NCI-H345 (cell line): ENCODE measurements at regions not wholly inside any gene's neighbourhood (a gene's known extent, or its start where the extent isn't known, plus 50 kb on each side); places are given as distances from the start of the nearest gene placed in this dataset.

Experiments used
- DNase-seq: peaks from one replicate; lab custom pipeline; 2025; lab: John Stamatoyannopoulos, UW

DNA sequence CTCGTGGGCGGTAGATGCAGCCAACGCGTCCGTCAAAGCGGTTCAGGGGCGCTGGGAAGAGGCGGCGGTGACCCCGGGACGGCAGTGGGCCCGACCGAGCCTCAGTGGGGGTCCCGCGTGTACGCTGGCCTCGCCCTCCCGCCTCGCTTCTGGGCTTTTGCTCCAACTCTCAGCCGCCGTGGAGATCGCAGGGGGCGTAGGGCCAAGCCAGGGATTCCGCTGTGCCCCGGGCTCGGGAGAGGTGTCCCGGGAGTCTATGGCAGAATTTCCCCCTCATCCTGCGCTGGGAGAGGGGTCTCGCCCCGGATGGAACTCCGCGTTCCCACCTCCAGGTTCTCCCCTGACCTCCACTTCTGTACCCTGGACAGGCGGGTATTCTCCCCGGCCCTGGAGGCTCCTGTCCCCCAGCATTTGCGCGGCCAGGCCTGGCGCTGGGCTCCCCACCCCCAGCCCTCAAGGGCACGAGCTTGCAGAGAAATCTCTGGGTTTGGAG, 131.9 kb downstream of the MRPL36 start:
- DNase-seq: no peak

DNA sequence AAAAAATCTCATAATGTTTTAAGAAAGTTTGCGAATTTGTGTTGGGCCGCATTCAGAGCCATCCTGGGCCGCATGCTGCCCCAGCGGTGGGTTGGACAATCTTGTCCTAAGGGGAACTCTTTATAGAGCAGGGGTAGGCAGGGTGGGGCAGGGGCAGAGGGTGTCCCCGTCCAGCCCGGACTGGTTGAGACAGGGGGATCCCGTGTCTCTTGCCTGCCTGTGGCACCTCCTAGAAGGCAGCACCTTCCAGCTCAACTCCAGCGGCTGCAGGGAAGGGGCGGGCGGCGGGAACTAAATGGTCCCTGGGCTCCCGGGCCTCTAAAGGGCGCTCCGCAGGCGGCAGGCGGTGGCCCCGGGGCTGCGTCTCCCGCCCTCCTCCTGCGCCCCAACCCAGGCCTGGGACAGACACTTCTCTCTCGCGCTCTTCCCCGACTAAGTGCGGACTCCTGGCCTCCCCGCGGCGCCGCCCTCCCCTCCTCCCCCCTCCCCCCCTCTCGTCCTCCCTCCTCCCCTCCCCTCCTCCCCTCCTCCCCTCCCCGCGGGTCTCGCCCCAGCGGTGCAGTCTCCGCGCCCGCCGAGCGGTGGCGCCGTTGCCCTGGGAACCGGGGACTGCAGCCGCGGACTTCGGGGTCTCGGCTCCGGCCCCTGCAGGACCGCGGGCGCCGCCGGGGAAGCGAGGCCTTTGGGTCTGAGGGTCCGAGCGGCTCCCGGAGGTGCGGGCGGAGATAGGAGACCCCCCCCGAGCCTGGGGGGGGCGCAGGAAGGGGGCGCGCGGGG, 132.6 kb downstream of the MRPL36 start:
- peak; percentile 68 for DNase-seq

DNA sequence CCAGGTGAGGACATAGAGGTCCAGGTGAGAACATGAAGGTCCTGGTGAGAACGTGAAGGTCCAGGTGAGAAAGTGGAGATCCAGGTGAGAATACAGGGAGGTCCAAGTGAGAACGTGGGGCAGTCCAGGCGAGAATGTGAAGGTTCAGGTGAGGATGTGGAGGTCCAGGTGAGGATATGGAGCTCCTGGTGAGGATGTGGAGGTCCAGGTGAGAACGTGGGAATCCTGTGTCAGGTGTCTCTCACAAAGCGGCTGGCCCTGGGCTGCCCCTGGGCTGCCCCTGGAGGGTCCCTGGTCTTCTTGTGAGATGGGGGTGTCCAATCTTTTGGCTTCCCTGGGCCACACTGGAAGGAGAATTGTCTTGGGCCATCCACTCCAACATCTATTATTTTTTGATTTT, 133.4 kb downstream of the MRPL36 start:
- DNase-seq: no peak

DNA sequence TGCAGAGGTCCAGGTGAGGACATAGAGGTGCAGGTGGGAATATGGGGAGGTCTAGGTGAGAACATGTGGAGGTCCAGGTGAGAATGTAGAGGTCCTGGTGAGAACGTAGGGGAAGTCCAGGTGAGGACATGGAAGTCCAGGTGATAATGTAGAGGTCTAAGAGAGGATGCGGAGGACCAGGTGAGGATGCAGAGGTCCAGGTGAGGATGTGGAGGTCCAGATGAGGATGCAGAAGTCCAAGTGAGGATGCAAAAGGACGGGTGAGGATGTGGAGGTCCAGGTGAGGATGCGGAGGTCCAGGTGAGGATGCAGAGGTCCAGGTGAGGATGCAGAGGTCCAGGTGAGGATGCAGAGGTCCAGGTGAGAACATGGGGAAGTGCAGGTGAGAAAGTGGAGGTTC, 133.8 kb downstream of the MRPL36 start:
- no peak for DNase-seq

DNA sequence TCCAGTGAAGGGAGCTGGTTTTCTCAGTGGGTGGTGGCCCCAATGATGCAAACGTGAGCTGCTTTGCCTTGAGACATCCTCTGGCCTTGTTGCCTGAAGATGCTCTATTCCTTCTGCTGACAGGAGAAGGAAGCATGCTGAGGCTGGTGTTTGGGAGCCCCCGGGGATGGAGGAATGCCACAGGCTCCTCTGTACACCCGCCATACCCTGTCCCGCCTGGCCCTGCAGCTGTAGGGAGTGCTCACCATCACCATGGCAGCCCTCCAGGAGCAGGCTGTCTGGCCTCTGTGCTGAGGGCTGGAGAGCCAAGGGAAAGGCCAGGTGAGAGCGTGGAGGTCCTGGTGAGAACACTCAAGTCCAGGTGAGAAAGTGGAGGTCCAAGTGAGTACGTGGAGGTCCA, 134.4 kb downstream of the MRPL36 start:
- no peak for DNase-seq

DNA sequence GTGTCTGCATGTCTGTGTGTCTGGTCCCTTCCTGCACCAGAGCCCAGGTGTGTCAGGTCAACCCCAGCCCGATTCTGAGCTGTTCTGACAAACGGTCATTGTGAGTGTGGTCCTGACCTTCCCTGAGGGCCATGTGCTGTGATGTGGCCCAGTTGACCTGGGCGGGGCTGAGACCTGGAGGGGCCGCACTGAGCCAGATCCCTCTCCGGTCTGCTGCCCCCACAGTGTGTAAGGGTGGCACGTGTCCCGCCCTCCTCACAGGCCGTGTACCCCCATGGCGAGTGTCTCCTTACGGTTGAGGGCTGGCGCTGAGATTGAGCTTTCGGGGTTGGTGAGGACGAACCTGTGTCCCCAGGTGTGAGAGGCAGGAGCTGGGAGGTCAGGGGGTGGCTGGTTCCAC, 136.5 kb downstream of the MRPL36 start:
- DNase-seq: no peak

DNA sequence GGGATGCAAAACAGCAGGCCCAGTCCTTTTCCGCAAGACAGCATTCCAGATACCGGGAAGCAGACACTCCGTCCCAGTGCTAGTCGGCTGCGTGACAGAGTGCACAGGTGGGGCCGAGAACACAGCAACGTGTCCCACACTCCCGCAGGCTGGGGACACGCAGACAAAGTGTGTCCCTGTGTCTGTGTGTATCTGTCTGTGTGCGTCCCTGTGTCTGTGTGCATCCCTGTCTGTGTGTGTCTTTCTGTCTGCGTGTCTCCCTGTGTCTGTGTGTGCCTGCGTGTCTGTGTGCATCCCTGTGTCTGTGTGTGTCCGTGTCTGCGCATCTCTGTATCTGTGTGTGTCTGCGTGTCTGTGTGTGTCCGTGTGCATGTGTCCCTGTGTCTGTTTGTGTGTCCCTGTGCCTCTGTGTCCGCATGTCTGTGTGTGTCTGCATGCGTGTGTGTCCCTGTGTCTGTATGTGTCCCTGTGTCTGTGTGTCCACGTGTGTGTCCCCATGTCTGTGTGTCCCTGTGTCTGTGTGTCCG, 137.0 kb downstream of the MRPL36 start:
- no peak for DNase-seq

DNA sequence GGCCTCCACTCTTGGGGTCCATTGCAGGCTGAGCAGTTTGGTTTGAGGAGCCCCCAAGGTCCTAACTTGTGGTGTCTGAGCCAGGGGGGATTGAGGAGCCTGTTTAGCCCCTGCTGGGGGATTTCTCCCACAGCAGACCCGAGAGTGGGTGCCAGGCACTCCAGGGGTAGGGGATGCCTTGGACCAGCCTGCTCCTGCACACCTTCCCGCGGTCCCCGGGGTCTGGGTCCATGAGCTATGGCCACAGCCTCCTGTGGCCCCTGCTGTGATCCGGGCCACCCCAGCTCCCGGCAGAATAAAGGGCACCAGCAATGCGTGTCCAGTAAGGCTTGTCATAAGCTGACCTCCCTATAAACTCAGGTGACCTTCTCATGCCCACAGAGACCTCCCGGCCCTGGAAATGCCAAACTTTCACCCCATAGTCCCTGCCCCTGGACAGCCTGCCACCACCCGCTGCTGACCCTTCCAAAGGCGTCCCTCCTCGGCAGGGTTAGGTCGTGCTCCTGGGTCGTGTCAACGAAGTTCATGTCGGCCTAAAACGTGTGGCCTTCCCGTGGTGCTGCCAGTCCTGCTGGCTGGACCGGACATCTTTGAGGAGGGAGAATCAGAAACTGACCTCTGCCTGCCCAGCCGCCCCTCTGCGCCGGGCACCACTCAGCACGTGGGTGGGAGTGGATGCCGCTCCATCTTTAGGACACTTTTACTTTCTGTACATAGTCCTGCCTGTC, 137.6 kb downstream of the MRPL36 start:
- no peak for DNase-seq

DNA sequence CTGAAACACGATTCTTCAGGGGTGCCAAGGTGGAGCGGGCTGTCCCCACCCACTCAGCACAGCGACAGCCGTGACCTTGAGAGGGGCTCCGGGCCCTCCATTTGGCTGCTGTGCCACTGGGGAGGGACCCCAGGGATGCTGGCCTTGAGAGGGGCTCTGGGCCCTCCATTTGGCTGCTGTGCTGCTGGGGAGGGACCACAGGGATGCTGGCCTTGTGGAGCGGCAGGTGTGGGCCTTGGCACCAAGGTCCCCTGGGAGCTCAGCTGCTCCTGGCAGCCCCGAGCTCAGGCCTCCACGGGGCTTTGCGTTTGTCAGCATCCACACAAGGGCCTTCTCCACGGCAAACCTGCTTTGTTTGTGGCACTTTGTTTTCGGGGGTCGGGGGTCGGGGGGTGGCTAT, 137.6 kb upstream of the LPCAT1 start:
- DNase-seq: no peak

DNA sequence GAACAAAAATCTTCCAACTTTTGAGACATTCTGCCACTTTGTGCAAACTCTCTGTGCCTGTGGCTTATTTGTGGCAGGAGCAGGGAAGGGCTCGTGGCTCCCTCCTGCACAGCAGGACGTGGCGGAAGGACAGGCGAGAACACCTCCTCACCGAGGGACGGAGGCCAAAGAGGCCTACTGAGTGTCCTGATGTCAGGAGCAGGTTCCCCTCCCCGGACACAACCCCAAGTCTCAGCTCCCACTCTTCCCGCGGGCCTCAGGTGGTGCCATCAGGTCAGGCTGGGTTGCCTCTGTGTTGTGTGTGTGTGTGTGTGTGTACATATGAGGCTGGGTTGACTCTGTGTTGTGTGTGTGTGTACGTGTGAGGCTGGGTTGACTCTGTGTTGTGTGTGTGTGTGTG, 136.8 kb upstream of the LPCAT1 start:
- no peak for DNase-seq

DNA sequence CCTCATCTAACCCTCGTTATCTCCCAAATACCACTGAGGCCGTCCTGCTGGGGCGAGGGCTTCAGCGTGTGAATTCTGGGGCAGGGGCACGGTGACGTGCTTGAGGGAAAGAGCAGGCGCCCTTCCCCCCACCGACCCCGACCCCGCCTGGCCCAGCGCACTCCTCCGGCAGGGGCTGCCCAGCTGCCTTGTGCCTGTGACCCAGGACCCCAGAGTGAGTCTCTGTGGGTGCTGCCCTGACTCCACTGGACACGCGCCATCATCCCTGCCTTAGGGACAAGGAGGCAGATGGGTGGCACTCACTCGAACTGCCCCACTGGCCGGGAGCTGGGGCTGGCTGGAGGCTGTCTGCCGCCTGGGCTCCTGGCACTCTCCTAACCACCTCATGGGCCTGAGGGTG, 136.2 kb upstream of the LPCAT1 start:
- DNase-seq: no peak

DNA sequence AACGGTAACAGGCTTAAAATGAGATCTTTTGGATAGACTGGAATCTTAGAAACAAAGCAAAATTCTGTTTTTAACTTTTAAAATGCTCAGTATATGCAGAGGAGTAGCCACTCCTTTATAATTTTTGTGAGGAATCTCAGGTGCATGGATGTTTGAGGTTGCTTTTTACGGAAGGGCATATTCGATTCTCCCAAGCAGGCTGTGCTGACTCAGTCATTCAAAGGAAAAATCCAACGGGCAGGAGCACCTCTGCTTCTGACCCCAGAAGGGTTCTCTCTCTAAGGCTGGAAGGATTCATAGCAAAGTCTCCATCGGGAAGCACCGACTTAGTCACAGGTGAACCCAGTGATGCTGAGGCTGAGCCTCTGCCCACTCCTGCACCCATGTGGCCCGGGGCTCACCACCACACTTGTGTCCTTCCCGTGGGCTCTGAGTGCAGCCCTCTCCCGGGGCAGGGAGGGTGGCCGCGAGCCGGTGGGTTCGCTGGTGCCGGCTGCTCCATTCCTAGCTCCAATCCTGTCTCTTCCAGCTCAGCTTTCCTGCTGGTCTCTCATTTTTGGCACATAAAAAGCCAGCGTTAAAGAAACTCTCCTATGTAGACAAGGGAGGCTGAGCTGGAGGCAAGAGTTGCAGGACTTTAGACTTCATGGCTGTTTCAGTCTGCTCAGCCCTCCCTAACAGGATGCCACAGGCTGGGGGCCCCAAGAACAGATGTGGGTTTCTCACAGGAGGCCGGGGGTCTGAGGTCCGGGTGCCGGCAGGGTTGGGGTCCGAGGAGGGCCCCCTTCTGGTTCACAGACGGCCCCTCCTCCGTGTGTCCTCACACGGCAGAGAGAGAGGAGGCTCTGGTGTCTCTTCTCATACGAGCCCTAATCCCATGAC, 135.6 kb upstream of the LPCAT1 start:
- DNase-seq: no peak

DNA sequence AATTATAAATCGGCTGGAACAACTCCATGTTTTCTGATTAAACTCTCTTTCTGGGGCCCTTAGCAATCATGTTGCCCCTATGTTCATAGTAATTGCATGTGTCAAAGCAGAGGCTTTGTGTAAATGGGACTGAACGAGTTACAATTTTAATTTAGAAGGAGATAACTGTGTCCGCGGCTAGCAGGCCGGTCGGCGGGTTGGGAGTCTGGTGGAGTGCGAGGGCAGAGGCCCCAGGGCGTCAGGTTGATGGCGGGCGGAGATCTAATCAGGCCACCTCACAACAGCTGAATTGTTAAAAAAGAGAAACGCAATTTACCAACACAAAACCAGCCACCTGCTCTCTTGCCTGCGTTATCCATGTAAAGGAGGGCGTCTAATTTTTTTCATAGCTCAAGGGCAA, 134.9 kb upstream of the LPCAT1 start:
- no peak for DNase-seq

DNA sequence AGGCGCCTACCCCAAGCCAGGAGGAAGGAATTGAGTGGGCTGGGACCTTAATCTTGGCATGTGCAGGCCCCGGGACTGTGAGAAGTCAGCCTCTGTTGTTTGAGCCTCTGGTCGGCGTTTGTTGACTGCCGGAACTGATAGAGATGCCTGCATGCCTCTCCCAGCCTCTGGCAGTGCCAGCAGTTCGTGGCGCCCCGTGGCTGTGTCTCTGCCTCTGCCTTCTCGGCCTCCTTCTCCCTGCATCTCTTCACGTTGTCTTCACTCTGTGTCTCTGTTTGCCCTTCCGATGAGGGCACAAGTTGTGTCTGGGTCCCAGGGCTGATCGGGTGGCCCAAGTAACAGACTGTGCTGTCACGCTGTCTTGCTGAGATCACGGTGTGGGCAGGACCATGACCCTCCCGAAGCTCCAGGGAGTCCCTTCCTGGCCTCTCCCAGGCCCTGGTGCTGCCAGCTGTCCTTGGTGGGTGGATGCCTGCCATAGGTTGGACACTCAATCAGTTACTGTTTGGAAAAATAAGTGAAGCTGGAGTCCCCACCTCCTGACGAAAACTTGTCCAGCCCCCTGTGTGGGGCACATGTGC, 133.5 kb upstream of the LPCAT1 start:
- no peak for DNase-seq

DNA sequence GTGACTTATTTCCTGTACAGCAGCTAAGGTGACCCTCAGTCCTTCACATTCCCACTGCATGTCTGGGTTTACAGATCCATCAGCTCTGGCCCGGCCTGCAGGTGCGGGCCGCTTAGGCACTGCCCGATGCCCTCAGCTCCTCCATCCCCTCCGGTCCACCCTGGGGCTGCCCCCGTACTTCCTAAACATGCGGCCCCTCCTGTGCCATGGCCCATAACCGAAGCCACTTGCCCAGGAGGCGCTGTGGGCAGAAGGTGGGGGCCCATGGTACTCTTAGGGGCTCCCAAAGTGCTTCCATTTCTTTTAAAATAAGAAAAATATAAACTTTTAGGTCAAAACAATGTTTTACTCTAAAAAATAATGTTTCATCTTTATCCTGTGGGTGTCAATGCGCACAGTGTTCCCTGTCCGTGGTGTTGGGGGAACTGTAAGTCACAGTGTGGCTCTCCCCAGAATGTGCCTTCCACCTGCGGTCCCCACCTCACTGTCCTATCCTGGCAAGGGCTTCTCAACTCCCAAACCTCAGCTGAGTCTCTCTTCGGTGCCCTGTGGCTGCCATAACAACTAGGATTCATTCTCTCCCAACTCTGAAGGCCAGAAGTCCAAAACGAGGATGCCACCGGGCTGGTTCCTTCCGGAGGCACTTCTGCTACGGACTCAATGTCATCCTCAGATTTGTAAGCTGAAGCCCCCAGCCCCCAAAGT, 132.7 kb upstream of the LPCAT1 start:
- DNase-seq: no peak

DNA sequence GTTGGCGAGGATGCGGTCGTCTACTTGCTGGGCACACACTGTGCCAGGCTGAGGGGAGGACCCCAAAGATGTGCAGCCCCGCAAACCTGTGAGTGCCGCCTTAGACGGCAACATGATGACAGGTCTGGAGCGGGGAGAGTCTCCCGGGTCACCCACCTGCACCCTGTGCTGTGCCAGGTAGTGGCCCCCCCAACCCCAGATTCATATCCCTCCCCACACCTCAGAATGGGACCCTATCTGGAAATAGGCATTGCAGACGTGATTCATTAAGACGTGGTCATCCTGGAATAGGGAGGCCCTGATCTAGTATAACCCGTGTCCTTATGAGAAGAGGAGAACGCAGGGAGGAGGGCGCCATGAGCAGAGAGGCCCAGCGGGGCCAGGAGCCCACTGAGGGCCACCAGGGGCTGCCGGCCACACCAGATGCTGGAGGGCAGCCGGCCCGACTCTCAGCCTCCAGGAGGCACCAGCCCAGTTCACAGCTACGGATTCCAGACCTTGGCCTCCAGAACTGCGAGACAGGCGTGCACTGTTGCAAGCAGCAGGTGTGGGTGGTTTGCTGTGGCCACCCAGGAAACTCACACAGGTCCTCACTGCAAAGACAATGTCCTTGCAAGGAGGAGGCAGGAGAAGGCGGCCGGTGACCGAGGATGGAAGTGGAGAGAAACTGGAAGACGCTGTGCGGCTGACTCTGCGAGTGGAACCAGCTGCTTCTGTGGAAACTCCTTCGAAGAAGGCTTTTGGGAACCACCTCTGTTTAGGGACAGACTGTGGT, 131.9 kb upstream of the LPCAT1 start:
- no peak for DNase-seq

DNA sequence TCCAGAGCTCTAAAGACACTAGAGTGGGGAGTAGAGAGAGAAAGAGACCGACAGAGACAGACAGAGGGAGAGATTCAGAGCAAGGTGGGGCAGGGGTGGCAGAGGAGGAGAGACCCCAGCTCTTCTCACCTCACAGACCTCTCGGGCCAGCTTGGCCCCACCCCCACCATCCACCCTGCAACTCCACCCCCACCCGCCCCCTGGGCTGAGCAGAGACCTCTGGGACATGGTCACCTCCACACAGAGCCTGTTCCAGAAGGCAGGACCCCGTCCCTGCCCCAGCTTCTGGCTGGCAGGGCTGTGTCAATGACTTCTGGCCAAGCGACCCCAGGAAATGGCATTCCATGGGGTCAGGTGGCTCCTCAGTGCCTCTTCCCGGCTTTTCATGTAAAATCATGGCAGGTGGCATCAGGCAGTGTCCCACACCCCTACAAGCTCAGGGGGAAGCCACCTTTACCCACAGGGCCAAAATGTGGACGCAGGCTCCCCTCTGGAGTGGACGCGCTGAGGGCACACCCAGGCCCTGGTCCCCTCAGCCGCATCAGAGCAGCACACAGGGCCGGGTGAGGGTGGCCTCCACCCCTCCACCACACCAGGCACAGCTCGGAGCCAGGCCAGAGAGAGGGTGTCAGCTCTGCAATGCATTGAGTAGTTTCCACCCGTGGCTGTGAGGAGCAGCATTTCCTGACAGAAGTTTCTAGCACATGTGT, 131.2 kb upstream of the LPCAT1 start:
- no peak for DNase-seq

DNA sequence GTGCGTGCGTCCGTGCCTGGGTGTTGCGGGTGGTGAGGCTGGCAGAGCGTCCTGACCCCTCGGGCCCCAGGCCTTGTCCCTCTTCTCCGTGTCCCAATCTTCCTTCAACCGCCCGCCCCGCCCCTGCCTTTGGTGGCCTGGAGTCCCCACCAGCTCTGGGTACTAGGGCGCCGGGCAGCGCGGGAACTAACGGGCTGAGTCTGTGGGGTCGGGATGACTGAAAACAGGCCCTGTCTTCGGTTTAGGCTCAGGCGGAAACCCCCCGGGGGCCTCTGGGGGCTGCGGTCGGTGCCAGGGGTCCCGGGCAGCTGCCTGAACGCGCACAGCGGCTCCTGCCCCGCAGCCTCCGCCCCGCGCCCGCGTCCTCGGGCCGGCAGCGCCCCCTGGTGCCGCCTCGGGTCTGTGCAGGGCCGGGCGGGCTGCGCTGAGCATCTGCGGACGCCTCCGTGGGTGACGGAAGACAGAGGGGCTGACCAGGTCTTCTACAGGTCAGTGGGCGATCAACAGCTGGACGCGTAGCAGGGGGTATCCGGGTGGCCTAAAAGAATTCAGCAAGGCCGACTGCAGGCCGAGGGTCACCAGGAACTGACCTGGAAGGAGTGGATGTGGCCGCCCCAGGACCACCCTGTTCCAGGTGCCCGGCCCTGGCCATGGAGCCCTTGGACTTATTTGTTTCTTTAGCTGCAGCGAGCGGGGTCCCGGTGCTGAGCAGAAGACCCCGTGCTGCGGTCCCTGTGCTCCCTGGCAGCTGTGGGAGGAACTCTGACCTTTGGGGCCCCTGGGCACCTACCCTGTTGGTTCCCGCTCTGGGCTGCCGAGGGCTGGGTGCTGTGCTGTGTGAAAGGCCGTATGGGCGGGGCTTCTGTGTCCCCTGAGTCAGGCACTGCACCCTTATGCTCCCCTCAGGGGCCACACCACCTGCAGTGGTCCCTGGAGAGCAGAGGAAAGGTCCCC, 130.2 kb upstream of the LPCAT1 start:
- DNase-seq: peak; percentile 12
